ENCODE measurements at regions not wholly inside any gene's neighbourhood (a gene's known extent, or its start where the extent isn't known, plus 50 kb on each side); places are given as distances from the start of the nearest gene placed in this dataset.

- in situ Hi-C loops (cut with MboI; ENCODE audit: low pct_unique_long_range_greater_than_20kb in 2 of 9, low sequenced_read_pairs in 9 of 9, unreplicated experiment in 9 of 9), result no loop called here
- WGBS, 10 experiments, result 38 to 80% (median 45%) methylated on average over 1 to 2 of the region's 3 CpGs; no CpG with 5 or more reads in 6 of the 10 experiments
- no peak for ATAC-seq (replicated peaks in 6 of 8)
- H3K27ac ChIP-seq, result no peak overlapping the region
- no peaks in the 10 kb centered on the region for H3K4me1 ChIP-seq (replicated peaks in 1 of 2)
- H3K4me3 ChIP-seq, result no peak overlapping the region
Observed at GRCh38 chr5:173463207-173463606, 135.0 kb upstream of the STC2 start.

GRCh38 chr5:173458828-173459609, 130.8 kb upstream of the STC2 start:
- Histone ChIP-seq H3K4me1 (replicated peaks in 1 of 2) (no peaks in the 10 kb centered on the region), H3K27ac (no peak overlapping the region), H3K4me3 (no peak overlapping the region)
- ATAC-seq (replicated peaks in 6 of 8), result no peak
- in situ Hi-C loops (cut with MboI; ENCODE audit: low pct_unique_long_range_greater_than_20kb in 2 of 9, low sequenced_read_pairs in 9 of 9, unreplicated experiment in 9 of 9), result no loop called here
- WGBS, 10 experiments, result 0 to 100% (median 57%) methylated on average over 1 to 6 of the region's 10 CpGs; no CpG with 5 or more reads in 1 of the 10 experiments

- ATAC-seq (replicated peaks in 6 of 8), result no peak
- Histone ChIP-seq H3K27ac (no peak overlapping the region), H3K4me3 (no peak overlapping the region), H3K4me1 (replicated peaks in 1 of 2) (no peaks in the 10 kb centered on the region)
- WGBS, 10 experiments, result 20 to 100% (median 75%) methylated on average over 1 to 4 of the region's 5 CpGs; no CpG with 5 or more reads in 4 of the 10 experiments
- in situ Hi-C loops (cut with MboI; ENCODE audit: low pct_unique_long_range_greater_than_20kb in 2 of 9, low sequenced_read_pairs in 9 of 9, unreplicated experiment in 9 of 9), result no loop called here
Observed at GRCh38 chr5:173457482-173457881, 129.3 kb upstream of the STC2 start.

GRCh38 chr5:173456751-173457171, 128.5 kb upstream of the STC2 start:
- in situ Hi-C loops (cut with MboI; ENCODE audit: low pct_unique_long_range_greater_than_20kb in 2 of 9, low sequenced_read_pairs in 9 of 9, unreplicated experiment in 9 of 9), result no loop called here
- no peak for ATAC-seq (replicated peaks in 6 of 8)
- H3K27ac ChIP-seq, result no peak overlapping the region
- no peak overlapping the region for H3K4me3 ChIP-seq
- 0 to 80% (median 65%) methylated on average over 1 to 4 of the region's 5 CpGs; no CpG with 5 or more reads in 1 of the 10 experiments for WGBS, 10 experiments
- no peaks in the 10 kb centered on the region for H3K4me1 ChIP-seq (replicated peaks in 1 of 2)

- in situ Hi-C loops (cut with MboI; ENCODE audit: low pct_unique_long_range_greater_than_20kb in 2 of 9, low sequenced_read_pairs in 9 of 9, unreplicated experiment in 9 of 9), result no loop called here
- Histone ChIP-seq H3K4me3 (no peak overlapping the region), H3K4me1 (replicated peaks in 1 of 2) (no peaks in the 10 kb centered on the region), H3K27ac (no peak overlapping the region)
- WGBS, 10 experiments, result 51 to 100% (median 87%) methylated on average over 2 to 4 of the region's 4 CpGs; no CpG with 5 or more reads in 3 of the 10 experiments
- ATAC-seq (replicated peaks in 6 of 8), result no peak
Observed at GRCh38 chr5:173456181-173456580, 128.0 kb upstream of the STC2 start.

GRCh38 chr5:173455599-173455957, 127.4 kb upstream of the STC2 start:
- no peaks in the 10 kb centered on the region for H3K4me1 ChIP-seq (replicated peaks in 1 of 2)
- ATAC-seq (replicated peaks in 6 of 8), result peak in 1 of 8 experiments; percentile 9
- H3K4me3 ChIP-seq, result no peak overlapping the region
- WGBS, 10 experiments, result 0 to 100% (median 80%) methylated on average over 1 to 4 of the region's 4 CpGs
- H3K27ac ChIP-seq, result no peak overlapping the region
- in situ Hi-C loops (cut with MboI; ENCODE audit: low pct_unique_long_range_greater_than_20kb in 2 of 9, low sequenced_read_pairs in 9 of 9, unreplicated experiment in 9 of 9), result no loop called here

- Histone ChIP-seq H3K27ac (no peak overlapping the region), H3K4me1 (replicated peaks in 1 of 2) (no peaks in the 10 kb centered on the region), H3K4me3 (no peak overlapping the region)
- 0 to 88% (median 67%) methylated on average over 1 to 9 of the region's 10 CpGs; no CpG with 5 or more reads in 1 of the 10 experiments for WGBS, 10 experiments
- in situ Hi-C loops (cut with MboI; ENCODE audit: low pct_unique_long_range_greater_than_20kb in 2 of 9, low sequenced_read_pairs in 9 of 9, unreplicated experiment in 9 of 9), result no loop called here
- ATAC-seq (replicated peaks in 6 of 8), result peak; percentile 7 to 85 (median 69)
Observed at GRCh38 chr5:173454736-173455598, 126.8 kb upstream of the STC2 start.

GRCh38 chr5:173454361-173454735, 126.1 kb upstream of the STC2 start:
- 0 to 93% (median 55%) methylated on average over 1 to 4 of the region's 4 CpGs; no CpG with 5 or more reads in 2 of the 10 experiments for WGBS, 10 experiments
- in situ Hi-C loops (cut with MboI; ENCODE audit: low pct_unique_long_range_greater_than_20kb in 2 of 9, low sequenced_read_pairs in 9 of 9, unreplicated experiment in 9 of 9), result no loop called here
- Histone ChIP-seq H3K27ac (no peak overlapping the region), H3K4me3 (no peak overlapping the region), H3K4me1 (replicated peaks in 1 of 2) (no peaks in the 10 kb centered on the region)
- ATAC-seq (replicated peaks in 6 of 8), result peak in 5 of 8 experiments; percentile 61 to 83 (median 76)

GRCh38 chr5:173453167-173453566, 125.0 kb upstream of the STC2 start:
- WGBS, 10 experiments, result 40 to 87% (median 65%) methylated on average over 2 to 4 of the region's 4 CpGs; no CpG with 5 or more reads in 4 of the 10 experiments
- H3K4me1 ChIP-seq (replicated peaks in 1 of 2), result no peaks in the 10 kb centered on the region
- H3K4me3 ChIP-seq, result no peak overlapping the region
- no peak for ATAC-seq (replicated peaks in 6 of 8)
- in situ Hi-C loops (cut with MboI; ENCODE audit: low pct_unique_long_range_greater_than_20kb in 2 of 9, low sequenced_read_pairs in 9 of 9, unreplicated experiment in 9 of 9), result no loop called here
- H3K27ac ChIP-seq, result no peak overlapping the region

GRCh38 chr5:173452119-173452905, 124.1 kb upstream of the STC2 start:
- 43 to 92% (median 80%) methylated on average over 1 to 9 of the region's 9 CpGs for WGBS, 10 experiments
- no peak overlapping the region for H3K27ac ChIP-seq
- ATAC-seq (replicated peaks in 6 of 8), result no peak
- in situ Hi-C loops (cut with MboI; ENCODE audit: low pct_unique_long_range_greater_than_20kb in 2 of 9, low sequenced_read_pairs in 9 of 9, unreplicated experiment in 9 of 9), result no loop called here
- no peaks in the 10 kb centered on the region for H3K4me1 ChIP-seq (replicated peaks in 1 of 2)
- no peak overlapping the region for H3K4me3 ChIP-seq

- H3K27ac ChIP-seq, result no peak overlapping the region
- no peaks in the 10 kb centered on the region for H3K4me1 ChIP-seq (replicated peaks in 1 of 2)
- 0 to 100% (median 63%) methylated on average over 1 to 2 of the region's 2 CpGs; no CpG with 5 or more reads in 2 of the 10 experiments for WGBS, 10 experiments
- ATAC-seq (replicated peaks in 6 of 8), result no peak
- in situ Hi-C loops (cut with MboI; ENCODE audit: low pct_unique_long_range_greater_than_20kb in 2 of 9, low sequenced_read_pairs in 9 of 9, unreplicated experiment in 9 of 9), result no loop called here
- H3K4me3 ChIP-seq, result no peak overlapping the region
Observed at GRCh38 chr5:173451651-173452050, 123.4 kb upstream of the STC2 start.

- peak in 1 of 8 experiments; percentile 60 for ATAC-seq (replicated peaks in 6 of 8)
- H3K4me3 ChIP-seq, result no peak overlapping the region
- in situ Hi-C loops (cut with MboI; ENCODE audit: low pct_unique_long_range_greater_than_20kb in 2 of 9, low sequenced_read_pairs in 9 of 9, unreplicated experiment in 9 of 9), result no loop called here
- no peaks in the 10 kb centered on the region for H3K4me1 ChIP-seq (replicated peaks in 1 of 2)
- H3K27ac ChIP-seq, result no peak overlapping the region
- WGBS, 10 experiments, result 40 to 100% (median 61%) methylated on average over 1 to 3 of the region's 5 CpGs; no CpG with 5 or more reads in 3 of the 10 experiments
Observed at GRCh38 chr5:173451031-173451430, 122.8 kb upstream of the STC2 start.

GRCh38 chr5:173450188-173450587, 122.0 kb upstream of the STC2 start:
- no peak overlapping the region for H3K4me3 ChIP-seq
- no peak overlapping the region for H3K27ac ChIP-seq
- in situ Hi-C loops (cut with MboI; ENCODE audit: low pct_unique_long_range_greater_than_20kb in 2 of 9, low sequenced_read_pairs in 9 of 9, unreplicated experiment in 9 of 9), result no loop called here
- no peaks in the 10 kb centered on the region for H3K4me1 ChIP-seq (replicated peaks in 1 of 2)
- 56 to 82% (median 75%) methylated on average over 3 to 7 of the region's 7 CpGs for WGBS, 10 experiments
- ATAC-seq (replicated peaks in 6 of 8), result no peak
